ENCODE measurements at regions not wholly inside any gene's neighbourhood (a gene's known extent, or its start where the extent isn't known, plus 50 kb on each side); places are given as distances from the start of the nearest gene placed in this dataset.
"Not testable (repeated sequence)": the region's sequence is repeated elsewhere in the genome, so short reads cannot be mapped to it uniquely, and the experiment has no call there.

DNA sequence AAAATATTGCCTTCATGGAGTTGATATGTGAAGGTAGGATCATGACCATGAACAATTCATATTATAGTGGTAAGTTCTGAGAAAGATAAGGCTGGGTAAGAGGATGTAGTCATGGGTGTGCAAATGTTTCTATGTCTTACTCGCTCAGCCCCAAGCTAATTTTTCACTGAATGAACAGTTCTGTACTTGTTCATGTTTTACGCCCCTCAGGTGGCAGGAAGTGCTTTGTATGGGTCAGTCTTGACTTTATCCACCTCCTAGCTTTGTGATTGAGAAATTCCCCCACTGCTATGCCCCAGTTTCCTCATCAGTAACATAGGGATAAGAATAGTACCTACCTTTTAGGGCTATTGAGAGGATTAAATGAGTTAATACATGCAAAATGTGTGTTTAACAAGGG lies 148.2 kb upstream of the KCNG1 start:
- TF ChIP-seq ZNF565 (CRISPR knock-in tag; conservative IDR thresholded peaks at IDR 0.05; ENCODE audit: low read depth), result no peak
- no peak for TF ChIP-seq ZNF8 (CRISPR knock-in tag; IDR thresholded peaks at IDR 0.05)
- ATAC-seq, result no peak

DNA sequence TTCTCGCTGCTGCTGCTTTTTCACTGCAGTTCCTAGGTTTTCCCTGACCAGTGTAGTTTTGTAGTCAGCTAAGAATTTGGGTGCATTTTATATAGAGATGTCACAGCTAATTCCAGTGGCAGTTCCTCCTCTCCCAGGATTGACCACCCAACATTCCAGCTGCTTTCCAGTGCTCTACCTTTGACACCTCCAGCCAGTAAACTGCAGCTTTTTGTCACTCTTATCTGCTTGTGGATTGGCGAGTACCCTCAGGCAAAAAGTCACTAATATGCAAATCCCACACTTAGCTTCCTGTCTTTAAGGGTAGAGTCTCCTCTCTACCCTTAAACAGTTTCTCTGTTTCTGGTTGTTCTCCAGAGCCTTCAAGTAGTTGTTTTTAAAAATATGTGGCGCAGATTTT lies 146.9 kb upstream of the KCNG1 start:
- no peak for ATAC-seq
- TF ChIP-seq ESRRG (CRISPR knock-in tag; IDR thresholded peaks at IDR 0.05) (no peak), GLIS3 (CRISPR knock-in tag; IDR thresholded peaks at IDR 0.05) (no peak), BACH2 (CRISPR knock-in tag; IDR thresholded peaks at IDR 0.05; ENCODE audit: borderline replicate concordance) (no peak)
- TF ChIP-seq, protein P1, sequence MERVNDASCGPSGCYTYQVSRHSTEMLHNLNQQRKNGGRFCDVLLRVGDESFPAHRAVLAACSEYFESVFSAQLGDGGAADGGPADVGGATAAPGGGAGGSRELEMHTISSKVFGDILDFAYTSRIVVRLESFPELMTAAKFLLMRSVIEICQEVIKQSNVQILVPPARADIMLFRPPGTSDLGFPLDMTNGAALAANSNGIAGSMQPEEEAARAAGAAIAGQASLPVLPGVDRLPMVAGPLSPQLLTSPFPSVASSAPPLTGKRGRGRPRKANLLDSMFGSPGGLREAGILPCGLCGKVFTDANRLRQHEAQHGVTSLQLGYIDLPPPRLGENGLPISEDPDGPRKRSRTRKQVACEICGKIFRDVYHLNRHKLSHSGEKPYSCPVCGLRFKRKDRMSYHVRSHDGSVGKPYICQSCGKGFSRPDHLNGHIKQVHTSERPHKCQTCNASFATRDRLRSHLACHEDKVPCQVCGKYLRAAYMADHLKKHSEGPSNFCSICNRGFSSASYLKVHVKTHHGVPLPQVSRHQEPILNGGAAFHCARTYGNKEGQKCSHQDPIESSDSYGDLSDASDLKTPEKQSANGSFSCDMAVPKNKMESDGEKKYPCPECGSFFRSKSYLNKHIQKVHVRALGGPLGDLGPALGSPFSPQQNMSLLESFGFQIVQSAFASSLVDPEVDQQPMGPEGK (CRISPR knock-in tag; IDR thresholded peaks at IDR 0.05; ENCODE audit: borderline replicate concordance), result no peak

DNA sequence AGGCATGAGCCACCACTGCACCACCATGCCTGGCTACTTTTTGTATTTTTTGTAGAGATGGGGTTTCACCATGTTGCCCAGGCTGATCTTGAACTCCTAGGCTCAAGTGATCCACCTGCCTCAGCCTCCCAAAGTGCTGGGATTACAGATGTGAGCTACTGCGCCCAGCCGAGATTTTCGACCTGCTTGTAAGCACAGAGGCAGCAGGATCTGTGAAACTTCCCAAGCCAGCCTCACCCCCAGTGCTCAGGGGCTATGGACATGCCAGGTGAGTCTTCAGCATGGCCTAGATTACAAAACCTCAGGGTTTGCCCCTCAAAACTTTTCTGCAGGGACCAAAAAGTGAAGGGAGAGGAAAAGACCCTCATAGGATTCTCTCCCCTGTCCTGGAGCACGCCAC lies 145.0 kb upstream of the KCNG1 start:
- not testable (repeated sequence) for ATAC-seq

DNA sequence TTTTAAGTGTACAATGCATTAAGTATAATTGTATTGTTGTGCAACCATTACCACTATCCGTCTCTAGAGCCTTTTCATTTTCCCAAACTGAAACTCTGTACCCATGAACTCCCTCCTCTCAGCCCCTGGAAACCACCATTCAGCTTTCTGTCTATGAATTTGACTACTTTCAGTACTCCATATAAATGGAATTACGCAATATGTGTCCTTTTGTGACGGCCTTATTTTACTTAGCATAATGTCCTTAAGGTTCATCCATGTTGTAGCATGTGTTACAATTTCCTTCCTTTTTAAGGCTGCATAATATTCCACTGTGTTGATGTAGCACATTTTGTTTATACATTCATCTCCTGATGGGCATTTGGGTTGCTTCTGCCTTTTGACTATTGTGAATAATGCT lies 143.6 kb upstream of the KCNG1 start:
- ATAC-seq, result no peak
- TF ChIP-seq ISL1 (CRISPR knock-in tag; IDR thresholded peaks at IDR 0.05), result no peak

DNA sequence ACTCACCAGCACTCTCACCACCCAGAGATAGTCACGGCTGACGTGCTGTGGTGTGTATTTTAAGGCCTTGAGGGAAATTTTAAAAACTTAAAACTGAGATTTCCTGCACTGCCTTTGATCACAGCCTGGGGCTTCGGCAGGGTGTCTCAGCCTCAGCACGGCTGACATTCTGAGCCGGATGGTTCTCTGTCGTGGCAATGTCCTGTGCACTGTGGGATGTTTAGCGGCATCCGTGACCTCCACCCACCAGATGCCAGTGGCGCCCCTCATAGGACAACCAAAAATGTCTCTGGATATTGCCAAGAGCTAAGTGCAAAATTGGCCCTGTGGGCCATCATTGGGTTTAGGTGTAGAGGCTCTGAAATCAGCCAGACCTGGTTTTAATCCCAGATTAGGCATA lies 142.2 kb upstream of the KCNG1 start:
- ATAC-seq, result no peak
- TF ChIP-seq ISL1 (CRISPR knock-in tag; IDR thresholded peaks at IDR 0.05), result no peak
- TF ChIP-seq, protein P2, sequence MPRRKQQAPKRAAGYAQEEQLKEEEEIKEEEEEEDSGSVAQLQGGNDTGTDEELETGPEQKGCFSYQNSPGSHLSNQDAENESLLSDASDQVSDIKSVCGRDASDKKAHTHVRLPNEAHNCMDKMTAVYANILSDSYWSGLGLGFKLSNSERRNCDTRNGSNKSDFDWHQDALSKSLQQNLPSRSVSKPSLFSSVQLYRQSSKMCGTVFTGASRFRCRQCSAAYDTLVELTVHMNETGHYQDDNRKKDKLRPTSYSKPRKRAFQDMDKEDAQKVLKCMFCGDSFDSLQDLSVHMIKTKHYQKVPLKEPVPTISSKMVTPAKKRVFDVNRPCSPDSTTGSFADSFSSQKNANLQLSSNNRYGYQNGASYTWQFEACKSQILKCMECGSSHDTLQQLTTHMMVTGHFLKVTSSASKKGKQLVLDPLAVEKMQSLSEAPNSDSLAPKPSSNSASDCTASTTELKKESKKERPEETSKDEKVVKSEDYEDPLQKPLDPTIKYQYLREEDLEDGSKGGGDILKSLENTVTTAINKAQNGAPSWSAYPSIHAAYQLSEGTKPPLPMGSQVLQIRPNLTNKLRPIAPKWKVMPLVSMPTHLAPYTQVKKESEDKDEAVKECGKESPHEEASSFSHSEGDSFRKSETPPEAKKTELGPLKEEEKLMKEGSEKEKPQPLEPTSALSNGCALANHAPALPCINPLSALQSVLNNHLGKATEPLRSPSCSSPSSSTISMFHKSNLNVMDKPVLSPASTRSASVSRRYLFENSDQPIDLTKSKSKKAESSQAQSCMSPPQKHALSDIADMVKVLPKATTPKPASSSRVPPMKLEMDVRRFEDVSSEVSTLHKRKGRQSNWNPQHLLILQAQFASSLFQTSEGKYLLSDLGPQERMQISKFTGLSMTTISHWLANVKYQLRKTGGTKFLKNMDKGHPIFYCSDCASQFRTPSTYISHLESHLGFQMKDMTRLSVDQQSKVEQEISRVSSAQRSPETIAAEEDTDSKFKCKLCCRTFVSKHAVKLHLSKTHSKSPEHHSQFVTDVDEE (CRISPR knock-in tag; IDR thresholded peaks at IDR 0.05), result no peak
- no peak for TF ChIP-seq TOX (CRISPR knock-in tag; IDR thresholded peaks at IDR 0.05; ENCODE audit: borderline replicate concordance)
- no peak for TF ChIP-seq PPARA (CRISPR knock-in tag; IDR thresholded peaks at IDR 0.05; ENCODE audit: borderline replicate concordance)
- TF ChIP-seq SNAI2 (CRISPR knock-in tag; IDR thresholded peaks at IDR 0.05), result no peak
- TF ChIP-seq ZNF70 (CRISPR knock-in tag; IDR thresholded peaks at IDR 0.05), result no peak
- TF ChIP-seq, protein P3, sequence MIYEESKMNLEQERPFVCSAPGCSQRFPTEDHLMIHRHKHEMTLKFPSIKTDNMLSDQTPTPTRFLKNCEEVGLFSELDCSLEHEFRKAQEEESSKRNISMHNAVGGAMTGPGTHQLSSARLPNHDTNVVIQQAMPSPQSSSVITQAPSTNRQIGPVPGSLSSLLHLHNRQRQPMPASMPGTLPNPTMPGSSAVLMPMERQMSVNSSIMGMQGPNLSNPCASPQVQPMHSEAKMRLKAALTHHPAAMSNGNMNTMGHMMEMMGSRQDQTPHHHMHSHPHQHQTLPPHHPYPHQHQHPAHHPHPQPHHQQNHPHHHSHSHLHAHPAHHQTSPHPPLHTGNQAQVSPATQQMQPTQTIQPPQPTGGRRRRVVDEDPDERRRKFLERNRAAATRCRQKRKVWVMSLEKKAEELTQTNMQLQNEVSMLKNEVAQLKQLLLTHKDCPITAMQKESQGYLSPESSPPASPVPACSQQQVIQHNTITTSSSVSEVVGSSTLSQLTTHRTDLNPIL (CRISPR knock-in tag; IDR thresholded peaks at IDR 0.05; ENCODE audit: low read depth), result no peak
- no peak for TF ChIP-seq OSR1 (CRISPR knock-in tag; IDR thresholded peaks at IDR 0.05)
- TF ChIP-seq ZC3H10 (CRISPR knock-in tag; IDR thresholded peaks at IDR 0.05), result no peak
- TF ChIP-seq, protein P4, sequence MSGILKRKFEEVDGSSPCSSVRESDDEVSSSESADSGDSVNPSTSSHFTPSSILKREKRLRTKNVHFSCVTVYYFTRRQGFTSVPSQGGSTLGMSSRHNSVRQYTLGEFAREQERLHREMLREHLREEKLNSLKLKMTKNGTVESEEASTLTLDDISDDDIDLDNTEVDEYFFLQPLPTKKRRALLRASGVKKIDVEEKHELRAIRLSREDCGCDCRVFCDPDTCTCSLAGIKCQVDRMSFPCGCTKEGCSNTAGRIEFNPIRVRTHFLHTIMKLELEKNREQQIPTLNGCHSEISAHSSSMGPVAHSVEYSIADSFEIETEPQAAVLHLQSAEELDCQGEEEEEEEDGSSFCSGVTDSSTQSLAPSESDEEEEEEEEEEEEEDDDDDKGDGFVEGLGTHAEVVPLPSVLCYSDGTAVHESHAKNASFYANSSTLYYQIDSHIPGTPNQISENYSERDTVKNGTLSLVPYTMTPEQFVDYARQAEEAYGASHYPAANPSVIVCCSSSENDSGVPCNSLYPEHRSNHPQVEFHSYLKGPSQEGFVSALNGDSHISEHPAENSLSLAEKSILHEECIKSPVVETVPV (CRISPR knock-in tag; IDR thresholded peaks at IDR 0.05), result no peak
- no peak for TF ChIP-seq ARNTL (CRISPR knock-in tag; IDR thresholded peaks at IDR 0.05; ENCODE audit: borderline replicate concordance, low read depth)
- no peak for TF ChIP-seq TCF4 (CRISPR knock-in tag; IDR thresholded peaks at IDR 0.05; ENCODE audit: borderline replicate concordance)
- TF ChIP-seq ZFP3 (CRISPR knock-in tag; IDR thresholded peaks at IDR 0.05), result no peak
- no peak for TF ChIP-seq CSDC2 (CRISPR knock-in tag; IDR thresholded peaks at IDR 0.05)
- TF ChIP-seq ESRRG (CRISPR knock-in tag; IDR thresholded peaks at IDR 0.05), result no peak

DNA sequence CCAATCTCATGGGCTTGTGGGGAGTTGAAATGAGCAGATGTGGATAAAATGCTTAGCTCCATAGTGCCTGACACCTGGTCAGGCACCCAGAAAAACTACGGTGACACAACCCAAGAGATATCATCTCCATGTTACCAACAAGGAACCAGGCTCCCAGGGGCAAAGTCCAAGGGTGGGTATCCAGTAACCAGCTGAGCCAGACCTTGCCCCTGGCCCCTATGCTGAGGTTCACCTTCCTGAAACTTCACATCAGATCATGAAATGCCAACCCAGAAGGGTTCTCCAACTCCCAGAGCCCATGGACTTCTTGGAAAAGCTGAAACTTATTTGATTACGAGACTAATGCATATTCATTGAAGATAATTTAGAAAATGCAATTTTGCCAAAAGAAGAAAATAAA lies 141.8 kb upstream of the KCNG1 start:
- no peak for ATAC-seq
- TF ChIP-seq OSR1 (CRISPR knock-in tag; IDR thresholded peaks at IDR 0.05) (no peak), PPARA (CRISPR knock-in tag; IDR thresholded peaks at IDR 0.05; ENCODE audit: borderline replicate concordance) (no peak), ZNF565 (CRISPR knock-in tag; conservative IDR thresholded peaks at IDR 0.05; ENCODE audit: low read depth) (no peak), TOX (CRISPR knock-in tag; IDR thresholded peaks at IDR 0.05; ENCODE audit: borderline replicate concordance) (no peak), SNAI2 (CRISPR knock-in tag; IDR thresholded peaks at IDR 0.05) (no peak), ZFP30 (CRISPR knock-in tag; IDR thresholded peaks at IDR 0.05) (no peak), ARNTL (CRISPR knock-in tag; IDR thresholded peaks at IDR 0.05; ENCODE audit: borderline replicate concordance, low read depth) (no peak), ZNF70 (CRISPR knock-in tag; IDR thresholded peaks at IDR 0.05) (no peak), BACH2 (CRISPR knock-in tag; IDR thresholded peaks at IDR 0.05; ENCODE audit: borderline replicate concordance) (no peak)
- TF ChIP-seq, protein P3 (CRISPR knock-in tag; IDR thresholded peaks at IDR 0.05; ENCODE audit: low read depth), result no peak

Data from SK-N-SH treated with all-trans-retinoic acid at 6 μM for 48 hours (cell line).